Spleen (tissue), 11 donors: ENCODE measurements at regions not wholly inside any gene's neighbourhood (a gene's known extent, or its start where the extent isn't known, plus 50 kb on each side); places are given as distances from the start of the nearest gene placed in this dataset.
"Not testable (repeated sequence)": the region's sequence is repeated elsewhere in the genome, so short reads cannot be mapped to it uniquely, and the experiment has no call there.

Source experiments
- DNase-seq: peaks from one replicate; pipeline ENCODE4 v3.0.0-alpha.2; 2020
- H3K27ac ChIP-seq, 8 donors: fragments of 200-600 bp; sonication (generic) in 7 of 8; 1 replicate in 4 of 8; 2 replicates in 4 of 8; pipeline versions ENCODE4 v1.5.0 to v1.8.0; 2016 to 2021; ENCODE audit warnings: inconsistent platforms in 4 of 8, mild to moderate bottlenecking in 4 of 8, moderate library complexity in 1 of 8
- H3K27me3 ChIP-seq, 7 donors: fragments of 200-600 bp; sonication (generic) in 6 of 7; replicated peaks in 1 of 7; 1 replicate in 4 of 7; 2 replicates in 3 of 7; pipeline versions ENCODE4 v1.5.0 to v1.8.0; 2016 to 2021; ENCODE audit warnings: inconsistent platforms in 3 of 7, mild to moderate bottlenecking in 1 of 7
- H3K36me3 ChIP-seq, 6 donors: fragments of 200-600 bp; sonication (generic) in 5 of 6; 1 replicate in 4 of 6; 2 replicates in 2 of 6; pipeline versions ENCODE4 v1.5.0 to v1.8.0; 2016 to 2021; ENCODE audit warnings: inconsistent platforms in 2 of 6
- H3K4me1 ChIP-seq, 6 donors: fragments of 200-600 bp; sonication (generic) in 5 of 6; 1 replicate in 3 of 6; 2 replicates in 3 of 6; pipeline versions ENCODE4 v1.5.0 to v1.8.0; 2016 to 2021; ENCODE audit warnings: inconsistent platforms in 3 of 6
- H3K4me3 ChIP-seq, 8 donors: fragments of 200-600 bp; sonication (generic) in 7 of 8; 1 replicate in 4 of 8; 2 replicates in 4 of 8; pipeline versions ENCODE4 v1.5.0 to v1.8.0; 2016 to 2021; ENCODE audit warnings: inconsistent platforms in 4 of 8, mild to moderate bottlenecking in 4 of 8, moderate library complexity in 2 of 8
- H3K9me3 ChIP-seq, 8 donors: fragments of 200-600 bp; sonication (generic) in 7 of 8; 1 replicate in 4 of 8; 2 replicates in 4 of 8; pipeline versions ENCODE4 v1.5.0 to v1.8.0; 2016 to 2021; ENCODE audit warnings: inconsistent platforms in 4 of 8
- POLR2A ChIP-seq, 3 donors: fragments of 450-650 bp; IDR thresholded peaks; one replicate each; pipeline ENCODE4 v1.5.1; 2017; ENCODE audit warnings: antibody characterized with exemption in 3 of 3, mild to moderate bottlenecking in 1 of 3
- POLR2AphosphoS5 ChIP-seq, 3 donors: sonication (generic); formaldehyde crosslinking; IDR thresholded peaks; one replicate each; pipeline ENCODE4 v1.5.1; 2017; ENCODE audit warnings: antibody characterized with exemption in 3 of 3
- WGBS, 5 donors: extraction: QIAGEN DNeasy Blood & Tissue Kit in 3 of 5; methylation state at CpG; one replicate each; pipeline versions ENCODE4 v1.1.5 to v1.1.7; 2013 to 2018; 5-methylcytosine and 5-hydroxymethylcytosine counted together
- intact Hi-C: fragments of 100-400 bp; cut with DNase I; formaldehyde crosslinking; loops from one replicate; pipeline ENCODE4 v1.15.0; 2023; ENCODE audit warnings: low total_unique reads
- TF ChIP-seq, protein P1 (sequence below), 11 experiments: fragments of 200-600 bp in 7 of 11; fragments of 450-650 bp in 4 of 11; sonication (generic) in 4 of 11; IDR thresholded peaks in 8 of 11; conservative IDR thresholded peaks in 3 of 11; 1 replicate in 7 of 11; 2 replicates in 4 of 11; pipeline versions ENCODE4 v1.4.0 to v1.8.0; 2016 to 2021; ENCODE audit warnings: antibody characterized with exemption in 11 of 11, inconsistent platforms in 4 of 11, mild to moderate bottlenecking in 1 of 11
- donor health status: healthy with polysubstance abuse.
- donor health status: DM: no; HTN: no; CAD: no; lungs with moderate emphysema.
- donor health status: DM: no; HTN: no; CAD: no.
- donor health status: Bipolar disorder and iron deficiency.
- donor health status: healthy.
- donor health status: DM: no; HTN: no; CAD: no.
- donor health status: DM: yes; HTN: yes; CAD: no.

DNA sequence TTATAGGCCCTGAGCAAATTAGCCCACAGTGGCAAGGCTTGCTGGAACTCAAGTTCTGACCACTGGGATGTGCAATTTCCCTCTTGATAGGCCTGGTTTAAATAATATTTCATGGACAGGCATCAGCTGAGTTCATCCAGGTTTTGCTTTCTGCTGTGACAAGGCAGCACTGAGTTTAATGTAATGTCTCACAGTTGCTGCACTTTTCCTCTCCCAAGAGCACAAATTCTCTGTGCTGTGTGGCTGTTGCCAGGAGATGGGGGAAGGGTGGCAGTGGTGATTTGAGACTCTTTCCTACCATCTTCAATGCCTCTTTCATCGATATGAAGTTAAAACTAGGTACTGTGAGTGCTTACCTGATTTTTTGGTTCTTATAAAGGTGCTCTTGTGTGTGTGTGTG, 272.8 kb upstream of the STXBP6 start:
- no peaks in the 10 kb centered on the region for H3K4me1 ChIP-seq
- no peaks in the 10 kb centered on the region for H3K27me3 ChIP-seq
- WGBS, 5 donors: 54 to 72% (median 63%) methylated on average over 1 of the region's 1 CpG
- H3K4me3 ChIP-seq: no peak overlapping the region
- H3K27ac ChIP-seq: no peak overlapping the region
- TF ChIP-seq POLR2A (IDR thresholded peaks at IDR 0.05) (no peak), POLR2AphosphoS5 (IDR thresholded peaks at IDR 0.05) (no peak)
- TF ChIP-seq, protein P1, sequence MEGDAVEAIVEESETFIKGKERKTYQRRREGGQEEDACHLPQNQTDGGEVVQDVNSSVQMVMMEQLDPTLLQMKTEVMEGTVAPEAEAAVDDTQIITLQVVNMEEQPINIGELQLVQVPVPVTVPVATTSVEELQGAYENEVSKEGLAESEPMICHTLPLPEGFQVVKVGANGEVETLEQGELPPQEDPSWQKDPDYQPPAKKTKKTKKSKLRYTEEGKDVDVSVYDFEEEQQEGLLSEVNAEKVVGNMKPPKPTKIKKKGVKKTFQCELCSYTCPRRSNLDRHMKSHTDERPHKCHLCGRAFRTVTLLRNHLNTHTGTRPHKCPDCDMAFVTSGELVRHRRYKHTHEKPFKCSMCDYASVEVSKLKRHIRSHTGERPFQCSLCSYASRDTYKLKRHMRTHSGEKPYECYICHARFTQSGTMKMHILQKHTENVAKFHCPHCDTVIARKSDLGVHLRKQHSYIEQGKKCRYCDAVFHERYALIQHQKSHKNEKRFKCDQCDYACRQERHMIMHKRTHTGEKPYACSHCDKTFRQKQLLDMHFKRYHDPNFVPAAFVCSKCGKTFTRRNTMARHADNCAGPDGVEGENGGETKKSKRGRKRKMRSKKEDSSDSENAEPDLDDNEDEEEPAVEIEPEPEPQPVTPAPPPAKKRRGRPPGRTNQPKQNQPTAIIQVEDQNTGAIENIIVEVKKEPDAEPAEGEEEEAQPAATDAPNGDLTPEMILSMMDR (IDR thresholded peaks at IDR 0.05 in 8 of 11, conservative IDR thresholded peaks at IDR 0.05 in 3 of 11): no peak
- intact Hi-C loops: no loop called here
- H3K9me3 ChIP-seq: peaks cover 0 to 7% (median 0%) of the 10 kb centered on the region in 8 donors
- no peak for DNase-seq
- H3K36me3 ChIP-seq: no peaks in the 10 kb centered on the region

DNA sequence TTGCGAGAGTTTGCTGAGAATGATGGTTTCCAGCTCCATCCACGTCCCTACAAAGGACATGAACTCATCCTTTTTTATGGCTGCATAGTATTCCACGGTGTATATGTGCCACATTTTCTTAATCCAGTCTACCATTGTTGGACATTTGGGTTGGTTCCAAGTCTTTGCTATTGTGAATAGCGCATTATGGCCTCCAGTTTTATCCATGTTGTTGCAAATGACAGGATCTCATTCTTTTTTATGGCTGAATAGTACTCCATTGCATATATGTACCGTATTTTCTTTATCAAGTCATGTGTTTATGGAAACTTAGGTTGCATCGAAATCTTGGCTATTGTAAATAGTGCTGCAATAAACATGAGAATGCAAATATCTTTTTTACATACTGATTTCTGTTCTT, 266.1 kb upstream of the STXBP6 start:
- DNase-seq, H3K27ac ChIP-seq, H3K27me3 ChIP-seq, H3K36me3 ChIP-seq, H3K4me3 ChIP-seq, intact Hi-C loops, H3K4me1 ChIP-seq: not testable (repeated sequence)
- WGBS, 5 donors: 71 to 85% (median 78%) methylated on average over 4 to 6 of the region's 6 CpGs
- H3K9me3 ChIP-seq: peaks cover 0 to 16% (median 9%) of the 10 kb centered on the region in 8 donors

DNA sequence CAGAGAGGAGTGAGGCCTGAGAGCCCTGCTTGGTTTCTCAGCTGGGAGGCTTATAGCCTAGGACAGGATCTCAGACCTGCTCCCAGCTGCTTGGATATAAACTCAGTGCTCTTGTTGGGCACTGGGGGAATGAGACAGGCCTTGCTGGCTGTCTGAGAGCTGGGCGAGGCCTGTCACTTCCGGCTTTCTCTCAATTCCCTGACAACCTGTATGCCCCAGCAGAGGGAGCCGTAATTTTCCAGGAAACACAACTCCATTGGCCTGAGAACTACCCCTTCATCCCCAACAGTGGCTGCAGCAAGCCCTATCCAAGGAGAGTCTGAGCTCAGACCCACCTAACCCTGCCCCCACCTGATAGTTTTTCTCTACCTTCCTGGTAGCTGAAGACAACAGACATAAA, 258.3 kb upstream of the STXBP6 start:
- H3K4me1 ChIP-seq: no peaks in the 10 kb centered on the region
- TF ChIP-seq, protein P1 (IDR thresholded peaks at IDR 0.05 in 8 of 11, conservative IDR thresholded peaks at IDR 0.05 in 3 of 11): no peak
- TF ChIP-seq POLR2AphosphoS5 (IDR thresholded peaks at IDR 0.05) (no peak), POLR2A (IDR thresholded peaks at IDR 0.05) (no peak)
- WGBS, 5 donors: 62 to 86% (median 68%) methylated on average over 3 of the region's 3 CpGs
- intact Hi-C loops: no loop called here
- H3K4me3 ChIP-seq: no peak overlapping the region
- H3K27me3 ChIP-seq: no peaks in the 10 kb centered on the region
- H3K36me3 ChIP-seq: no peaks in the 10 kb centered on the region
- H3K9me3 ChIP-seq: peaks cover 0 to 7% (median 0%) of the 10 kb centered on the region in 8 donors
- no peak for DNase-seq
- H3K27ac ChIP-seq: no peak overlapping the region

DNA sequence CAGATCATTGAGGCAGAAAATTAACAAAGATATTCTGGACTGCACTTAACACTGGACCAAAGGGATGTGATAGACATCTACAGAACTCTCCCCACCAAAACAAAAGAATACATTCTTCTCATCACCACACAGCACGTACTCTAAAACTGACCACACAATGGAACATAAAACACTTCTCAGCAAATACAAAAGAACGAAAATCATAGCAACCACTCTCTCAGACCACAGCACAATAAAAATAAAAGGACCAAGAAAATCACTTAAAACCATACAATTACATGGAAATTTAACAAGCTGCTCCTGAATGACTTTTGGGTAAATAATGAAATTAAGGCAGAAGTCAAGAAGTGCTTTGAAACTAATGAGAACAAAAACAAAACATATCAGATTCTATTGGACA, 254.0 kb upstream of the STXBP6 start:
- intact Hi-C loops: no loop called here
- Histone ChIP-seq H3K4me1 (no peaks in the 10 kb centered on the region), H3K36me3 (no peaks in the 10 kb centered on the region), H3K4me3 (no peak overlapping the region), H3K27me3 (no peaks in the 10 kb centered on the region), H3K27ac (no peak overlapping the region), H3K9me3 (peaks cover 0 to 7% (median 0%) of the 10 kb centered on the region in 8 donors)
- no peak for DNase-seq
- WGBS, 5 donors: 59 to 77% (median 70%) methylated on average over 2 of the region's 2 CpGs
- TF ChIP-seq, protein P1 (IDR thresholded peaks at IDR 0.05 in 8 of 11, conservative IDR thresholded peaks at IDR 0.05 in 3 of 11): no peak
- TF ChIP-seq POLR2A (IDR thresholded peaks at IDR 0.05): no peak
- no peak for TF ChIP-seq POLR2AphosphoS5 (IDR thresholded peaks at IDR 0.05)

DNA sequence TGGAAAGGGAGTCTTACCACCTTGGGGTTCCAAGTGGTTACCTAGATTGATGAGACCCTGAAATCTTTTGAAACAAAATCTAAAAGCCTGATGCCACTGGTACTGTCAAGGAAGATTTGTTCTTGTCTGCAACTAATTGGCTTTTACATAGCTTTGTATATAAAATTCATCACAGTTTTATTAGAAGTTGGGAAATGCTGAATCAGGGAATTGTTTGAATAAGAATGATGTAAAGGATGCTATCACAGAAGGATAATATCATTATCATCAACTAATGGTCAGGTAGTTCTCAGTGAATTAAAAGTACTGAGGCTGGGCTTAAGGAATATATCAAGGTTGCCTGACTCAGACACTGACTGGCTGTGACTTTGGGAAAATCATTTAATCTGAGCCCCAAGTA, 248.3 kb upstream of the STXBP6 start:
- H3K9me3 ChIP-seq: no peaks in the 10 kb centered on the region
- no peaks in the 10 kb centered on the region for H3K27me3 ChIP-seq
- intact Hi-C loops: no loop called here

DNA sequence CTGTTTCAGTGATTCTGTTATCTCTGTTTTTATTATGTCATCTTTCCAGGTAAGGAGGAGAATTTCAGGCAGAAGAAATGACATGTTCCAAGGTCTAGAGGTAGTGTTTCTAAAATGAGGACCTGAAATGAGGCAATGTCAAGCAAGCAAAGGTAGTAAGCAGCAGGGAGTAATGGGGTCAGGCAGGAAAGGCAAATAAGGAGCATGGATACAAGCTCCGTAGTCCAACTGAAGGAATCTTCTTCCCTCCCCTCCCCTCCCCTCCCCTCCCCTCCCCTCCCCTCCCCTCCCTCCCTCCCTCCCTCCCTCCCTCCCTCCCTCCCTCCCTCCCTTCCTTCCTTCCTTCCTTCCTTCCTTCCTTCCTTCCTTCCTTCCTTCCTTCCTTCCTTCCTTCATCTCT, 240.2 kb upstream of the STXBP6 start:
- not testable (repeated sequence) for H3K4me1 ChIP-seq
- WGBS, 5 donors: 62 to 83% (median 69%) methylated on average over 1 of the region's 1 CpG

More for the DNA sequence above, 248.3 kb upstream of the STXBP6 start:
- Histone ChIP-seq H3K4me1 (no peaks in the 10 kb centered on the region), H3K4me3 (no peak overlapping the region), H3K27ac (no peak overlapping the region), H3K36me3 (no peaks in the 10 kb centered on the region)
- no peak for DNase-seq
- TF ChIP-seq POLR2A (IDR thresholded peaks at IDR 0.05) (no peak), POLR2AphosphoS5 (IDR thresholded peaks at IDR 0.05) (no peak)
- TF ChIP-seq, protein P1 (IDR thresholded peaks at IDR 0.05 in 8 of 11, conservative IDR thresholded peaks at IDR 0.05 in 3 of 11): no peak

More for the DNA sequence above, 240.2 kb upstream of the STXBP6 start:
- intact Hi-C loops, DNase-seq, H3K4me3 ChIP-seq, H3K27me3 ChIP-seq, H3K36me3 ChIP-seq, H3K27ac ChIP-seq: not testable (repeated sequence)
- H3K9me3 ChIP-seq: peaks cover 0 to 19% (median 12%) of the 10 kb centered on the region in 8 donors
